GM18867 (cell line): ENCODE measurements at regions not wholly inside any gene's neighbourhood (a gene's known extent, or its start where the extent isn't known, plus 50 kb on each side); places are given as distances from the start of the nearest gene placed in this dataset.

Experiments
- ATAC-seq: cut with Tn5 transposase; IDR thresholded peaks from one replicate; pipeline ENCODE4 v1.9.1; 2021; ENCODE audit warnings: mild to moderate bottlenecking, moderate library complexity; ENCODE audit not compliant: unreplicated experiment

GRCh38 chr1:58888833-58889232, 105.0 kb upstream of the JUN start:
- no peak for ATAC-seq

DNA sequence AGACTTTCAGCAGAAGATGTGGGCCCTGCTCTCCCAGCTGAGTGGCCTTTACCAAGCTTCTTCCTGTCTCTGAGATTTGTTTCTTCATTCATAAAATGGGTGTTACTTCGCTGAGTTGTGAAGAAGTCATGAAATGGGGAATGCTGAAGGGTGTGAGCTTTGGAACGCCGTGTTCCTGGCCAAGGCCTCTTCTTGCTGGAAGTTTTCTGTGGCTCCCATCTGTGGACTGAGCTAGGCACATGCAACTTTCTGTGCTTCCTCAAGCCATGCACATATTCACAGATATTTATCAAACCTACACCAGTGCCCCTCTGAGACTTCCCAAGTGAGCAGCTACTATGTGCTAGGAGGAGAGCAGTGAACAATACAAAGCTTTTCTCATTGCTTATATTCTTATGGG, 106.3 kb upstream of the JUN start:
- ATAC-seq, result no peak

GRCh38 chr1:58890609-58891008, 106.8 kb upstream of the JUN start:
- no peak for ATAC-seq

DNA sequence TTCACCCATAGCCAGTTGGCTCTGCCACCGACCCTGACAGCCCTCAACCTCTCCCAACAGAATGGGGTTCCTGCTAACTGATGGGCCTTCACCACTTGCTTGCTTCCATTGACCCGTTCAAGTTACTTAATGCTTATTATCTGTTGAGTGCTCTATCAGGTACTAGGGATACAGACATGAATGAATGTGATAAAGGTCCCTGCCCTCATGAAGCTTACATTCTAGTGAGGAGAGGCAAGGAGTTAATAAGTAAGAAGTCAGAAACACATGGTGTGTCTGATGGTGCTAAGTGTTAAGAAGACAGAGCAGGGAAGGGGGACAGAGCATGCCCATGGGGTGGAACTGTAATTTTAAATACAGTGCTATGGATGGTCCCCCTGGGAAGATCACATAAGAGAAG, 107.5 kb upstream of the JUN start:
- no peak for ATAC-seq

GRCh38 chr1:58893257-58893869, 109.5 kb upstream of the JUN start:
- ATAC-seq, result no peak

DNA sequence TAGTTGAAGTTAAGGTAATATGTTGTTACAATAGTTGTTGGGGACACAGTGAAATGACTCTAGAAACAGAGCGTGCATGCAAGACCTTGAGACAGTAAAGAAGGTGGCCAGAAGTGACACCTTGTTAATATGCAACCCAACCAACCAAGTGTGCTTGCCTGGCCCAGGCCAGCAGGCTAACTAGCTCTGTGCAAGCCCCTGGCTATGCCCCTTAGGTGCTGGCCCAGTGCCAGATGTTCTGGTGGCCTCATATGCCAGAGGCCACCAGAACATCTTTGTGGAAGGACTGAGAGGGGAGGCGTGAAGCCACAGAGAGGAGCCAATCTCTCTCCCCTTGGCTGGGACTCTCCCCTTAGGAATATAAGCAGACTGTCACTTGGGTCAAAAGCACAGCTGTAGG, 111.2 kb upstream of the JUN start:
- ATAC-seq, result peak; percentile 63

GRCh38 chr1:58895559-58896145, 111.8 kb upstream of the JUN start:
- no peak for ATAC-seq

- ATAC-seq, result no peak
Measured at GRCh38 chr1:58896246-58897183, 112.7 kb upstream of the JUN start.

- no peak for ATAC-seq
Measured at GRCh38 chr1:58898739-58899586, 115.1 kb upstream of the JUN start.

GRCh38 chr1:58899587-58900271, 115.9 kb upstream of the JUN start:
- no peak for ATAC-seq

DNA sequence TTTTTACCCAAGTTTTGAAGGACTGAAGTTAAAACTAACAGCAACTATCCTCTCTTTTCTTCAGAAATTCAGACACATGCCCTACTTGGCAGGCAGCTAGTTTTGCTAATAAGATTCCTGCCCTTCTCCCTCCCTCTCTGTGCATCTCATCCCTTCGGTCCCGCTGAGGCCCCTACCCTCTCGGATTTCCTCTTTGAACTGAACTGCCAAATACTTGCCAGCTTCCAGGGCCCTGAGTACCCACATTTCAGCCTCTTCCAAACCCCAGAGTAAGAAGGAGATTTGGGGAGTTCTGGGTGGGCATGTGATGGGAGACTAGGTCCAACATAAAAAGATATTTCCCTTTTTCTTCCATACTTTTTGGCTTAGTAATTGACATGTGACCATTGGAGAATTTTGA, 116.5 kb upstream of the JUN start:
- no peak for ATAC-seq

DNA sequence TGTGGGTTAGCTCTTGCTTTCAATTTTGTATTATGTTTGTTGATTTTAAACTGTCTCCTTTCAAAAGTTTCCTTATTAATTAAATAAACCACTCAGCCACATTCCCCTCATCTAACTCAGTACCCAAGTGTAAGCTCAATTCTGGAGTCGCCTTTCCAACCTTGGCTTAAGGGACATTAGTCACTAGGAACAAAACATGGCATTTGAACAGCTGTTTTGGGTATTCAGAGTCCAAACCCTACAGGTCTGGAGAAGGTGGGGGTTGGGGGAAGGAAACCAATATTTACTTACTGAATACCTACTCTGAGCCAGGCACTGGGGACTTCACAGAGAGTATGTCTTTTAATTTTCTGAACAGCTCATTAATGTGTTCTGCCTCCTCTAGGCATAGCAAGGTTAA, 117.2 kb upstream of the JUN start:
- no peak for ATAC-seq

DNA sequence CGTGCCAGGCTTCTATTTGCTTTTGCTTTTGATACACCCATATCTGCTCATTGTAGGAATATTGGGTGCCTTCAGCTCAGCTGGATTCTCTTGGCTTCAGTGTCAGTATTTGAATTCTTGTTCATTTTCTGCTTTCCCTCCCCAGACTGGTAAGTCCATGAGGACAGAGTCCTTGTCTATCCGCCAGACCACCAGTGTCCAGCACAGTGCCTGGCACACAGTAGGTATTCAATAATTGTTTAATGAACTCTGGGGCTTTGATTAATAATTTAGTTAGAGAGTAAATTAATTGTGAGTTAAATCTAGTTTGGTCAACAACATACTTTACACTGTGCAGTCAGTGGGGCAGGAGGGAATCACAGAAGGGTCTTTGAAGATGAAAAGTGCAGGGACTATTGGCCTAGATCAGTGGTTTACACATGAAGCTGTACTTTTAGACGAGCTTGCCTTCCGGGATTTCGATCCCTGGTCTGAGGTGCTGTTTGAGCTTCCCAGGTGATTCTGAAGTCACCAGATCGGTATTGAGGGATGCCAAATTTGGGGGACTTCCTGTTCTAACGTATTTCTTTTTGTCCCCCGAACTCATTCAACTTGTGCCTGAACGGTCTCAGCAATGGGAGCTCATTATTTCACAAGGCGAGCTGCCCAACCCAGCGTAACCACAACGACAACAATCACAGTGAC, 119.1 kb upstream of the JUN start:
- no peak for ATAC-seq

DNA sequence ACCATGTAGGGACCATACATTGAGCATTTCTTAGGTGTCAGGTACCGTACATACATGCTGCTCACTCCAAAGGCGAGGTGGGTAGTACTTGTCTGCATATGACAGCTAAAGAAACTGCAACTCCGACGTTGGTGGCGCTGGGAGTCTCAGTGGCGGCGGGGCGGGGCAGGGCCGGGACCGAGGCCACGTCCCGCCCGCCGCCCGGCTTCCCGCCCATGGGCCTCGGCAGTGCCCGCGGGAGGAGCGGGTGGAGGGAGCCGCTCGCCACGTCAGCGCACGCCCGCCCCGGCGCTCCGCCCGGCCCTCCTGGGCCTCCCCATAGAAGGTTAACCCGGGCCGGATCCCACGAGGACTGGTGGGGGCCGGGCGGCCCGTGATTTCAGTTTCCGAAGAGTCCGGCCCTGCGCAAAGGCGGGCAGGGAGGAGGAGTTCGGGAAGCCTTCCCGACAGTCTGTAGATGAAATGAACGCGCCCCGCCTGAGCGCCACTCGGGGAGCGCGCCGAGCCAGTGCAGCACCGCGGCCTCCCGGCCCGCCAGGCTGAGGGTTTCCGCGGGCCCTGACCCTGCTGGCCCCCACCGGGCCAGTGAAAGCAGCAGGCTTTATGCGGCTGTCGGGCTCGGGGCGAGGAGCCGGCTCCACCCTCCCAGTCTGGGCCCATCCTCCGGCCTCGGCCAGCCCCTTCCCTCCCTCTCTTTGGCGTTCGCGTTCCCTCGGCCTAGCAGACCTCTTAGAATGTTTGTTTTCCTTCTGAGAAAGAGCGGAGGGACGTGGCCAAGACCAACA, 119.9 kb upstream of the JUN start:
- peak; percentile 91 for ATAC-seq

- no peak for ATAC-seq
Measured at GRCh38 chr1:58904299-58905125, 120.7 kb upstream of the JUN start.

DNA sequence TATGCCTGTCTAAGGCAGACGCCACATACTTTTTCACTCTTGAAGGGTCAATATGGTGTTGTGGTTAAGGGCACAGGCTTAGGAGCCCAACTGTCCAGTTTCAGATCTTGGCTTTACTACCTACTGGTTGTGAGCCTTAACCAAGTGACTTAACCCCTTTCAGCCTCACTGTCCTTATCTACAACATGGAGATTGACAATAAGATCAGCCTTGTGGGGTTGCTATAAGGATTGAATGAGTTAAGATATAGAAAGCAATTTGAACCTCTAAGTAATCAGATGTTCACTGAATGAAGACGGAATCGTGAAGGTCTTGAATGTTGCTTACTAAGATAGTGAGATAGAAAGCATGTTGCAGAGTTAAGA, 121.3 kb upstream of the JUN start:
- no peak for ATAC-seq

DNA sequence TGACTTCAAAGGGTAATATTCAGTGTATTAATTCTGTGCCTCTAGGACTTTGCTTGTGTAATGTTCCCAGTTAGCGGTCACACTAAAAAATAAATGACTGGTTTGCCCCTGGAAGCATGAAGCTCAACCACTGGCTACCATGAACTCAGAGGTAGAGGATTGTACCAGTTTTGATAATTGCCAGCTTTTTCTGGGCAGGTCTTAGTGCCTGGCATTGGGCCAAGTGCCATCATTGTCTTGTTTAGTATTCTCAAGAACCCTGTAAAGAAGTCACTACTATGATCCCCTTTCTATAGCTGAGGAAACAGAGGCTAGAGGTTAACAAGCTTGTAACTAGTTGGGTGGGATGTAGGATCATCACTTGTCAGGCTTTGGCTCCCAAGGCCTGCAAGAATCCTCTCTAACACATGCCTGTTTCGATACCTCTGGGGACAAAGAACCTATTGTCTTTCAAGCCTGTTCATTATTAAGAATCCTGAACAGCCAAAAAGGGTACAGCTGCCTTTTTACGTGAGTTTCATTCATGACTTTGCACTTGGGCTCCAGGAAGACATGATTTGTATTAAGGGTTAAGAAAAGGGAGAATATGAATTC, 121.9 kb upstream of the JUN start:
- no peak for ATAC-seq

DNA sequence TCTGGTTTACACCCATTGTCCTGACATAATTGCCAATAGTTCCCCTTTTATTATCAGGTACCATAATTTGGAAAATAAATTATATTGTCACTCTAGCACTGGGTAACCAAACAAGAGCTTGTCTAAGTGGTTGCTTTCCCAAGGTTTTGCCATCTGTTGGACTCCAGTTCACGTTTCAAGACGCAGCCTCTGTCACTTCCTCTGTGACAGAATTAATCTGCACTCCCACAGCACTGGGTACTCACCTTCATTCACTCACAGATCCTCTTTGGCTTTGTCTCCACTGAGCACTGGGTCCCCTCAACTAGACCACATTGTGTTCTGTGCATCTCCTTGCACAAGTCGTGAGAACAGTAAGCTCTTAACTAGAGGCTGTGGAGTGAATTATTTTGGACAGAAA, 123.6 kb upstream of the JUN start:
- no peak for ATAC-seq
